GM12891 (cell line): ENCODE measurements at regions not wholly inside any gene's neighbourhood (a gene's known extent, or its start where the extent isn't known, plus 50 kb on each side); places are given as distances from the start of the nearest gene placed in this dataset.

Experiments used
- POLR2A ChIP-seq: IDR thresholded peaks from 2 replicates; pipeline ENCODE4 v1.6.1; 2011; ENCODE audit warnings: low read depth, low read length, control low read depth
- POLR2AphosphoS5 ChIP-seq: IDR thresholded peaks from 2 replicates; pipeline ENCODE4 v1.6.1; 2011; ENCODE audit warnings: low read depth, low read length, control low read depth
- TAF1 ChIP-seq: IDR thresholded peaks from 2 replicates; pipeline ENCODE4 v1.6.1; 2011; ENCODE audit warnings: low read depth, low read length, control low read depth

- TF ChIP-seq POLR2A (no peak), TAF1 (no peak), POLR2AphosphoS5 (no peak)
These were observed 575.8 kb upstream of the B3GAT1 start for GRCh38 chr11:134987822-134988221.
